NT2/D1 (cell line): ENCODE measurements at regions not wholly inside any gene's neighbourhood (a gene's known extent, or its start where the extent isn't known, plus 50 kb on each side); places are given as distances from the start of the nearest gene placed in this dataset.

Experiments
- SUZ12 ChIP-seq: IDR thresholded peaks from 2 replicates; pipeline ENCODE4 v1.6.1; 2011; ENCODE audit not compliant: insufficient read length, insufficient read depth; ENCODE audit errors: extremely low read depth
- YY1 ChIP-seq: IDR thresholded peaks from 2 replicates; pipeline ENCODE4 v1.6.1; 2011; ENCODE audit not compliant: insufficient read length, insufficient read depth
- ZNF274 ChIP-seq: IDR thresholded peaks from 2 replicates; pipeline ENCODE4 v1.6.1; 2011; ENCODE audit warnings: mild to moderate bottlenecking, low read depth, low read length

DNA sequence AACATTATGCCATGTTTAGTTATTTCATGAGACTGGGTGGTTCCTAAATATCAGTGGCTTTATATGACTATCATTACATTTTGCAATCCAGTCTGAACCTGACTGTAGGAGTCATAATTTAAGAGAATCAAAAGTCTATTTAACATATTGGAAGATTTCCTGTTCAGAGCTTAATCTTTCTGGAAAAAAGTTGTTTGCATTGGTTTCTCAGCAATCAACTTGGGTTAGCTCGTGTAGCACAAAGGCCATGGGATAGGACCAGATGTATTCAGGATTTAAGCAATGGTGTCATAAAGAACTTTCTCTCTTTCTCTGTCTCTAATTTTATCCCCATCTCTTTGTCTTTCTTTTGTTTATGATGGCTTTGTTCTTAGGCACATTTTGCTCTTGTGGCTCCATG lies 296.0 kb upstream of the KCNN2 start:
- TF ChIP-seq YY1 = no peak
- TF ChIP-seq SUZ12 = no peak
- no peak for TF ChIP-seq ZNF274
